ENCODE measurements at regions not wholly inside any gene's neighbourhood (a gene's known extent, or its start where the extent isn't known, plus 50 kb on each side); places are given as distances from the start of the nearest gene placed in this dataset.

GRCh38 chr11:28629235-28629634 lies 521.0 kb downstream of the METTL15 start:
- DNase-seq = no peak

DNA sequence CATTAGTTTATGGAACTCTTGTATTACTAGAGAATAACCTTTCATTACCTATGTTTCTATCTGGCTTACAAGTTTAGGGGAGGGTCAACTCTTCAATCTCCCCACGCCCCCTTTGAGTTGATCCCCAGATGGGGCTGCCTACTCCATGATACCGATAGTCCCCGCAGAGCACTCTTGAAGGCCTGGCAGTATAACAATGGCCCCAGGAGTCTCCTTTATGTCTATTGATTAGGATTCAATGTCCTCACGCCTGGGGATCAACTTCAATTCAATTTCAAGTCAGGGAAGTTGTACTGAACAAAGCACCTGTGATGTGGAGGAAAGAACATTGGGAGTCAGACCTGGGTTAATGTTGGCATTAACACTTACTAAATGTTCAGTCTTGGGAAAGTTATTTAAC lies 520.2 kb downstream of the METTL15 start:
- DNase-seq = no peak

GRCh38 chr11:28627690-28628255 lies 519.6 kb downstream of the METTL15 start:
- DNase-seq = no peak

- no peak for DNase-seq
Measured at GRCh38 chr11:28625532-28625931, 517.3 kb downstream of the METTL15 start.

- peak in 4 of 58 donors; percentile 1 to 5 (median 2) for DNase-seq
Measured at GRCh38 chr11:28621753-28622152, 513.6 kb downstream of the METTL15 start.

- DNase-seq = no peak
Measured at GRCh38 chr11:28619846-28620540, 511.8 kb downstream of the METTL15 start.

GRCh38 chr11:28618416-28618815 lies 510.2 kb downstream of the METTL15 start:
- DNase-seq = no peak

DNA sequence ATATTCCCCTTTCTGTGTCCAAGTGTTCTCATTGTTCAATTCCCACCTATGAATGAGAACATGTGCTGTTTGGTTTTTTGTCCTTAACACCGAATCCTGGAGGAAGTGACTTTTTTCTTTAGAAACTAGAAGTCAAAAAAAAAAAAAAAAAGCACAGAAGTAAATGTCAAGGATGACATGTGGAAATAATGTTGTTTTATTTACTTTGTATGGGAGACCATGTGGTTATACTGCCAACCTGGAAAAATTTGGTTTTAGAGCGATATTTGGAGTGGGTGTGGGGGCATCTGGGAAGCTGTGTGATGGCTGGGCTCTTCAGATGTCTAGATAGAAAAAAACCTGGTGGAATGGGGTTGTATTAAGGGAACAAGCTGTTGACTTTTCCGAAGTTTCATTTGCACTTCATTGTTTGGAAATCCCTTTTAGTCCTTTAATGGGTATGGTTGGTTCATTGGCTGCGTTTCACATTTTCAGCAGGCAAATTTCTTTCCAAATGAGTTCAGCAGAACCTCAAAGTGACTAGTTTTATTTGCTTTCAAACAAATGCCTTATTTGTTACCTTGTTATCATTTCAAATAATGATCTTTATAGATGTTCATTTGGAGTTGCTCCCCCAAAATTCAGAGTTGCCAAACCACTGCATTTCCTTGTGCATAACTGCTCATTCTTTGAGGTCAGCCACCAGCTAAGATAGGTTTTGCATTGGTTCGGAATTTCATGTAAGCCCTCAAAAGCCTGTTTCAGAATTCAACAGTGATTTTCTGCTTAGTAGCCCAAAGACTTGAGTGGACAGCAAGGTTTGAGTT lies 508.2 kb downstream of the METTL15 start:
- DNase-seq = no peak

- DNase-seq = no peak
Measured at GRCh38 chr11:28615542-28615941, 507.4 kb downstream of the METTL15 start.

DNA sequence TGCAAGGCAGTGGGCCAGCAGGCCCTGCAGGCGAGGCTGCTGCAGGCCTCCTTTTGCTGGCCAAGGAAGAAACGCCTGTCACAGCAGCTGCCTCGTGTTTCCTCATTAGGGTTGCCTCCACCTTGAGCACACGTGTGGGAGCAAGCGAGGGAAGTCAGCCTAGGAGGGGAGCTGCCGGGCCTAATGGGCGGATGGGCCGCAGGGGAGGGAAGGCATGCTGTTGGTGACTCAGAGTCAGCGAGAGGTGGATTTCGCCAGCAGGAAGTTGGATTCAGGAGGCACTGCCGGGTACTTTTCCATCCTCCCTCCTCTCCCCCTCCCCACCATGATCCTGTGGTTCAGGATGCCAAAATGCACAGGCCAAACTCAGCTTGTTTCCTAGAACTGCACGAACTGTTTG lies 498.7 kb downstream of the METTL15 start:
- DNase-seq = no peak

- no peak for DNase-seq
Measured at GRCh38 chr11:28599656-28600055, 491.5 kb downstream of the METTL15 start.

GRCh38 chr11:28598531-28598930 lies 490.3 kb downstream of the METTL15 start:
- DNase-seq = no peak

- DNase-seq = no peak
Measured at GRCh38 chr11:28596816-28597215, 488.6 kb downstream of the METTL15 start.

DNA sequence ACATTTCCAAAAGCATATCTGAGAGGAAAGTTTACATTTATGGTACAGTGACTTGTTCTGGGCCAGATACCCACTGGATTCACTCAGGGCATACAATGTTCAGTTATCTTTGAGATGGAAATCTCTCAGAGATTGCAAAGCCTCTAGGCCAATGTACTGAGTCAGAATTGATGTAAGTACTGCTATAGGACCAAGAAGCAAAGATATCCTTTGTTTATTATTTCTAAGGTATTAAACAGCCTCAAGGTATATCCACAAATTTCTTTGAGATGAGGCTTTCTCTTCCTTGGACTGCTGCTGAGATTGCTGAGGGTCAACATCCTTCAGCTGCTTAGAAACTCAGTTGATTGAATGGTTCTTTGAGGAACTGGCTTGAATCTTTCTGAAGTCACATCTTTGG lies 484.0 kb downstream of the METTL15 start:
- DNase-seq = no peak

- DNase-seq = no peak
Measured at GRCh38 chr11:28584992-28585391, 476.8 kb downstream of the METTL15 start.

- DNase-seq = peak in 1 of 58 donors; percentile 2
Measured at GRCh38 chr11:28582506-28582905, 474.3 kb downstream of the METTL15 start.

DNA sequence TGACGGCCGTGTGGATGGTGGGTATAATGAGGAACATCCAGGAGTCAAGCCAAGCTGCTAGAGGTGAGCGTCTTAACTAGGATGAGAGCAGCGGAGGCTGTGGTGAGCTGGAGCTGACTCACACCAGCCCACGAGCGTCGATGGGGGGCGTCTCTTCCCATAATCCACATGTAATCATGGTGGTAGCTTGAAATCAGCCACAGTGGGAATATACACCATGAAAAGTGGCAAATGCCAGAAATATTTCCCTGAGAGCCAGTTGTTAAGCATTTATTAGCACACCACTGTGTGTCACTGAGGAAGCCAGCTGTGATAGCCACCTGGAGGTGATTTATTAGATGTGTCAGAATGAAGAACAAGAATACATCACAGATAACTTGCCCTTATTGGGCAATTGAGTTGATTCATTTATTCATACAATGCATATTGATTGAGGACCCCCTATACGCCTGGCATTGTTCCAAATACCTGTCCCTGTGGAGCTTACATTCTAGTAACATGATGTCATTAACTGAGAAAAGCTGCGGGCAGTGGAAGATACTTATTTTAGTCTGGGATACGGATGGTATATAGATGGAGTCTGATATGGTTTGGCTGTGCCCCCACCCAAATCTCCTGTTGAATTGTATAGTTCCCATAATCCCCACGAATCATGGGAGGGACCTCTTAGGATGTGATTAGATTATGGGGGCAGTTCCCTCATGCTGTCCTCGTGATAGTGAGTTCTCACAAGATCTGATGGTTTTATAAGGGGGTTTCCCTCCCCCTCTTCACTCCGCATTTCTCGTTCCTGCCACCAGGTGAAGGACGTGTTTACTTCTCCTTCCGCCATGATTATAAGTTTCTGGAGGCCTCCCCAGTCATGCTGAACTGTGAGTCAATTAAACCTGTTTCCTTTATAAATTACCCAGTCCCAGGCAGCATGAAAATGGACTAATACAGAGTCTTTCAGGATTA lies 473.4 kb downstream of the METTL15 start:
- DNase-seq = no peak

DNA sequence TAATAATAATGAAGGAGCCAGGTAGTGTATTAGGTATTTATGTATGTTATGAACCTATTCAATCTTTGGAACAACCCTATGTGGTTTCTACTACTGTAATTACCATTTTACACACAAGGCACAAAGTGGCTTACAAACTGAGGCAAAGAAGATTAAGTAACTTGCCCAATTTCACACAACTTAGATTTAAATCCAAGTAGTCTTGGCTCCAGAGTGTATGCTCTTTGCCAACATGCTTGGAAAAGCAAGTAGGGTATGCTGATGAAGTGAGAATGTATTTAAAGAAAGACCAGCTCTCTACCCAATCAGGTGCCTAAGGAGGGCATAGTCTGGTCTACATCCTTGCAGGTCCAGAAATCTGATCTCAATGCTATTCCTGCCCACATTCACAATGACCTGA lies 463.2 kb downstream of the METTL15 start:
- DNase-seq = no peak

DNA sequence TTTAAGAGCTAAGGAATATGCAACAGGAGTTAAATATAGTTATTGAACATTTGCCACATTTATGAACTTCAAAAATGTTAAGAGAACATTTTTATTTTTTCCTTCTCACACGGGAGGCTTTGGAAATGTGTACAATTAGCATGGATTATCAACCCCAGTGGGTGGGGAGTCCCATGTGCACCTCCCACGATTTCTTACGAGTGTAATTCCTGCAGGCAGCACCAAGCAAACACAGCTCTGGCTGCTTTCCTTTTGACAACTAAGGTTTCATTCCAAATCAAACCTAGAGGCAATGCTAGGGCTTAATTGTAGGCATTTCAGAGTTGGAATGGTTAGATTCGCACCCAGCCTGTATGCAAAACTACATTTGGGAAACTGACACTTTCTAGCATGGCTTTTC lies 460.9 kb downstream of the METTL15 start:
- DNase-seq = peak in 5 of 58 donors; percentile 3 to 8 (median 3)

DNA sequence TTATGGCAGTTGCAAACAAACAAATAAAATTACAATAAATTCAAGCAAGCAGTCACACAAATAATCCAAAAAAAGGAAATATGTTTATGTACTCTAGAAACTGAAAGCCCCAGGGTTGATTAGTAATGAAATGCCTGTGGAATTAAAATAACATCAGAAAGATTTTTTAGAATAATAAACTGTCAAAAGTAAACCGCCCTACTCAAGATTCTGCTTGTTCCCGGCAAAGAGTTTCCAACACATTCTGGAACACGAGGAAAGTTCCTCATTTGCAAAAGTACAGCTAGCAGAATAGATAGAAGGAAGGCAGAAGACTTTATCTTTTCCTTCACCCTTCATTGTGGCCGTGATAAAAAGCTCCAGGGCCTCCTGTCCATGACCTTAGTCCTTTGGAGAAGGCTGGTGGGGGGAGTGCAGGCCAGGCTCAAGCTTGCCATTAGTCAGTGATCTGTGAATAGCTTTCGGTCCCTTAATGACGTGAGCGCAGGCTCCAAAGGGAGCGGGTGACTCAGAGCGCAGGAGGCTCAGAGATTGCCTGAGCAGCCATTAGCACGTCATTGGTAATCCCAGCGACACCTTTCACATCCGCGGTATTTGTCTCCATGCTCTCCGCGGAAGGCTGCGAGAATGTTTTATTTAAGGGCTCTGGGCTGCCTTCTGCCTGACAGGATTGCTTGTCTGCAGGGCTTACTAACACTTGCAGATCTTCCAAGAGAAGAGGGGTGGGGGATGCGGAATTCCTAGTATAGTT lies 458.3 kb downstream of the METTL15 start:
- DNase-seq = peak in 46 of 58 donors; percentile 1 to 63 (median 22)

DNA sequence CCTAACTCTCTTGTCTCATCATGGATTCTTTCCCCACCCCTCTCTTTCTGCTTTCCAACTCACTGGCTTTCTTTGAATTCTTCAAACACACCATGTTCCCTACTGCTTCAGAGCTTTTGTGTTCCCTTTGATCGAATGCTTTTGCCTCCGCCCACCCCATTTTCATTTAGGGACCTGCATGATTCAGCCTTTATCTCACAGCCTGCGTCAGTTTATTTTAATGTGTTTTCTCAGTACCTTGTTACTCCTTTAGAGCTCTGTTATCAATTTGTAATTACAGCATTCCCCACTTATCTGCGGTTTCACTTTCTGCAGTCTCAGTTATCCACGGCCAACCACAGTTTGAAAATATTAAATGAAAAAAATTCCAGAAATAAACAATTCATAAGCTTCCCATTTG lies 451.3 kb downstream of the METTL15 start:
- DNase-seq = no peak
